HG02938 (cell line): ENCODE measurements at regions not wholly inside any gene's neighbourhood (a gene's known extent, or its start where the extent isn't known, plus 50 kb on each side); places are given as distances from the start of the nearest gene placed in this dataset.
"Not testable (repeated sequence)": the region's sequence is repeated elsewhere in the genome, so short reads cannot be mapped to it uniquely, and the experiment has no call there.

ENCODE experiments used
- ATAC-seq: cut with Tn5 transposase; IDR thresholded peaks from one replicate; pipeline ENCODE4 v1.9.1; 2021; ENCODE audit warnings: mild to moderate bottlenecking, moderate library complexity; ENCODE audit not compliant: unreplicated experiment

DNA sequence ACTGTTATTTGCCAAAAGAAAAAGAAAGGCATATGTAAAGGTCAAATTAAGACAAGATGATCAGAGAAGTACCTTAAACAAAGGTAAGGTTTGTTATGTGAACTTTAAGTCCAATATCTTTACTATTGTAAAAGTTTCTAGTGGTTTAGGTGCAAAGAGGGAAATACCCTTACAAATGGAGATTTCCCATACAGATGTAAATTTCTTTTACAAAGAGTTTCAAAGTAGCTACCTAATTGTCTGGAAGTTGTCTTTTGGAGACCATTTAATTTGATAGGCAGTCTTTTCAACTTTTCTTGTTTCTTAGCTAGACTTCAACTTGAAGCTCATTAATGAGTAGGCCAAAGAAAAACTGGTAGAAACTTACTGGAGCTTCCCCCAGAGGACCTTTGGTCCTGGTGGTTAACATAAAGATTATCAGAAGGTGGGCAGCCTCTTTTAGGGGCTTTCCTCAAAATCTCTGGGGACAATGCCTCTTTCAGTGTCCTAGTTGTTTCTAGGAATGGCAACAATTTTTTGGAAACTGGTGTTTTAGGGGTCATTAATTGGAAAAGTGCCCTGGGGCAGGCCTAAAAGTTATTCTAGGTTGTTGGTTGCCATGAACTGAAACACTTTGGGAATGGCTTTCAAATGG, 297.3 kb downstream of the GUCY2F start:
- no peak for ATAC-seq

DNA sequence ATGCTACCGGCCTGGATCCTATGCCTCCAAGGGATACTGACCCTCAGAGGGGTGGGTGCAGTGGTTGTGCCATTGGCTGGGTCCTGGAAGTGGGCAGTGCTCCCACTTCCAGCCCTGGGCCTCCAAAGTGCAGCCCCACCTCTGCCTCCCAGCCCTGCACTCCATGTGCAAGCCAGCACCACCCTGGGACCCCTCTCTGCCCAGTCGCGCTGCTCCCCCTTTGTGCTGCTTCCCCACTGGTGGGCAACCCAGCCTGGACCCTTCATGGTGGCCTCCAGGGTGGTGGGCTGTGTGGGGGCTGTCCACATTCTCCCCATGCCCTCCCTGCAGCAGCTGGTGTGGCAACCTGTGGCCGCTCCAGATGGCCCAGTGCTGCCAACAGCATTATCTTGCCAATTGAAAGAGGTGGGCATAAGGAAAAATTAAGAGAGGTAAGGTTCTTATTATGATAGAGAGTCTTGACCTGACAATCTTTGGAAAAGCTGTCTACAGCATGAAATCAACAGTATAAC, 309.7 kb downstream of the GUCY2F start:
- ATAC-seq: no peak

DNA sequence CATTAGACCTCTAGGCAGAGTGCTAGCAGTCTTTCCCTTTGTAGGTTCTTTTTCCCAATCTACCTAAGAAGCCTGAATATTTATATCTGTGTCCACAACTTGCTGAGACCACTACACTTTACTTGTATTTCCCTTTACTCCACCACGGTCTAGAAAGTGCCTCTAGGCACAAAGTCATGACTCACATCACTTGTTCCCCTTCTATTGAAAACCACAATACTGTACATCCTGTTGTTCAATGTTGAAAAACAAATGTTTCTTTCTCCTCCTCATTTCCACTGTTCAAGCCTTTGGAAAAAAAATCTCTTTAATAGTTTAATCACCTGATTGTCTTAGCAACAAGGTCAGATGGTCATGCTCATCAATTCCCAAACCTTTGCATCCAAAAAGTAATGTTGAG, 326.7 kb downstream of the GUCY2F start:
- no peak for ATAC-seq

DNA sequence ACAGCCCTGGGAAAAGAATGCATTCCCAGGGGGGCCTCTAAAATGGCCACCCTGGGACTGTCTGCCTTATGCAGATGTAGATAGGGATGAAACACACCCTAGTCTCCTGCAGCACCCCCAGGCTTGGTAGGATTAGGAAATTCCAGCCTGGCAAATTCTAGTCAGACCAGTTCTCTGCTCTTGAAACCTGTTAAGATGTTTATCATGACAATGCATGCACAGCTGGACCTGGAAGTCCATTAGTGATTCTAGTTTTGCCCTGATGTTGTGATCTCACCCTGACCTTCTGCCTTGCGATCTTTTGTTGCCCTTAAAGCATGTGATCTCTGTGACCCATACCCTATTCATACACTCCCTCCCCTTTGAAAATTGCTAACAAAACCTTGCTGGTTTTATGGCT, 337.7 kb downstream of the GUCY2F start:
- not testable (repeated sequence) for ATAC-seq

DNA sequence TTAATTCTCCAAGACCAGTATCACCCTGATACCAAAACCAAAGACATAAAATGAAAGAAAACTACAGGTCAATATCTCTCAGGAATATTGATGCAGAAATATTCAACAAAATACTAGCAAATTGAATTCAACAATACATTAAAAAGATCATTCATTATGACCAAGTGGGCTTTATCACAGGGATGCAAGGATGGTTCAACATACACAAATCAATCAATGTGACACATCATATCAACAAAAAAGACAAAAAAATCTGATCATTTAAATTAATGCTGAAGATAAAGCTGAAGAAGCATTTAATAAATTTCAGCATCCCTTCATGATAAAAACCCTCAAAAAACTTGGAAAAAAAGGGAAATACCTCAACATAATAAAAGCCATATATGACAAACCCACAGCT, 341.4 kb downstream of the GUCY2F start:
- no peak for ATAC-seq

DNA sequence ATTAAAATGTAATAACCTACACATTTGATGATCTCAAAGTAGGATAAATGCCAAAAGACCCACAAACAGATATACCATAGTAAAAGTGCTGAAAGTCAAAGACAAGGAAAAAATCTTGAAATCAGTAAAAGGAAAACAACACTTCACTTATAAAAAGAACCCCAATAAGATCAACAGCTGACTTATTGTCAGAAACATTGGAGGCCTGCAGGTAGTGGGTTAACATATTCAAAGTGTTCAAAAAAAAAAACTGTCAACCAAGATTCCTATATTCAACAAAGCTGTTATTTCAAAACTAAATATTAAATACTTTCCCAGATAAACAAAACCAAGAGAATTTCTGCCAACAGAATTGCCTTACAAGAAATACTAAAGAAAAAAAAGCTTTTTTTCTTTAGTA, 347.1 kb downstream of the GUCY2F start:
- no peak for ATAC-seq

DNA sequence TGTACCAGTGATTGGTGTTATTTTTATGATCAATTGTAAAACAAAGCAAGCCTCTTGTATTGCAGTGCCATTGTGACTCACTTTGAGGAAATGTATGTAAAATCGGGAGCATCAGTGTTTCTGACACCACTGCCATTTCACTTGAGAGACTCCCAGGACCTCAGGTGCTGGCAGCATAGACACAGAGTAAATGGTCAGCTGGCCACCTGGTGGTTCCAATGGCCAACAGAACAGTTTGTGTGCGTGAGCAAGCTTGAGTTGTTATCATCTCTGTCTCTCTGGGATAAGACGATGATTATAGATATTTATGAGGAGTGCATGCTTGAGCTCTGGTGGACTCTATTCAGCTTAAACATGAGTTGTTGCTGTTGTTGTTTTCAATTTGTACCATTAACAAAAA, 356.6 kb downstream of the GUCY2F start:
- no peak for ATAC-seq

DNA sequence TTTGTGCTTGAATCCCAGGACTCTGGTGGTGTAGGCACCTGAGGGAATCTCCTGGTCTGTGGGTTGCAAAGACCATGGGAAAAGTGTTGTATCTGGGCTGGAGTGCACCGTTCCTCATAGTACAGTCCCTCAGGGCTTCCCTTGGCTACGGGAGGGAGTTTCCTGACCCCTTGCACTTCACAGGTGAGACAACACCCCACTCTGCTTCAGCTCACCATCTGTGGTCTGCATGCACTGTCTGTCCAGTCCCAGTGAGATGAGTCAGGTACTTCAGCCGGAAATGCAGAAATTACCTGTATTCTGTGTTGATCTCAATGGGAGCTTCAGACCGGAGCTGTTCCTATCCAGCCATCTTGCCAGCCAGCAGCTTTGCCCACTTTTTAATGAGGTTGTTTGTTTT, 353.0 kb upstream of the IRS4 start:
- no peak for ATAC-seq

DNA sequence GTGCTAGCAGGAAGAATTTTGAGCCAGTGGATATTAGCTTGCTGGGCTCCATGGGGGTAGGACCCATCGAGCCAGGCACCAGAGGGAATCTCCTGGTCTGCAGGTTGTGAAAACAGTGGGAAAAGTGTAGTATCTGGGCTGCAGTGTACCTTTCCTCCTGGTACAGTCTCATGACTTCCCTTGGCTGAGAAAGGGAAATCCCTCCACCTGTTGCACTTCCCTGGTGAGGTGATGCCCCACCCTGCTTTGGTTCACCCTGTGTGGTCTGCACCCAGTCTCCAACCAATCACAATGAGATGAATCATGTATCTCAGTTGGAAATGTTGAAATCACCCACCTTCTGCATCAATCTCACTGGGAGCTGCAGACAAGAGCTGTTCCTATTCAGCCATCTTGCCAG, 341.4 kb upstream of the IRS4 start:
- no peak for ATAC-seq

DNA sequence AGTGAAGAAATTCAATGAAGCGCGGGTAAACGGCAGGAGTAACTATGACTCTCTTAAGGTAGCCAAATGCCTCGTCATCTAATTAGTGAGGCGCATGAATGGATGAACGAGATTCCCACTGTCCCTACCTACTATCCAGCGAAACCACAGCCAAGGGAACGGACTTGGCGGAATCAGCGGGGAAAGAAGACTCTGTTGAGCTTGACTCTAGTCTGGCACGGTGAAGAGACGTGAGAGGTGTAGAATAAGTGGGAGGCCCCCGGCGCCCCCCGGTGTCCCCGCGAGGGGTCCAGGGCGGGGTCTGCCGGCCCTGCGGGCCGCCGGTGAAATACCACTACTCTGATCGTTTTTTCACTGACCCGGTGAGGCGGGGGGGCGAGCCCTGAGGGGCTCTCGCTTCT, 317.8 kb upstream of the IRS4 start:
- not testable (repeated sequence) for ATAC-seq

DNA sequence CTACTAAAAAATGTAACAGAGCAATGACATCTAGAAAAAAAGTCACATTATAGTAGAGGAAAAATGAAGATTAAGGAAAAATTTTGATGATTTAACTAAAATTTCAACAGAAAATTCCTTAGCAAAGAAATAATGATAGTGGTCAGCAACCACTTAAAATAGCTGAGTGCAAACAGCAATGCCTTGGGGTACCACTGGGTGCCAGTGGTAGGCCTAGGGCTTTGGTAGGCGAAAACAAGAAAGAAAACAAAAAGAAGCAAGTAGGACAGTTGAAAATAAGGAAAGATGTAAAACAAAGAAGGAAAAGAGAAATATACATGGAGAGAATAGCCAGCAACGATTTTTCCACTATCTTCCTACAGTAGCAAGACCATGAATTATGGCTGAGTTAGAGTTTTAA, 313.5 kb upstream of the IRS4 start:
- ATAC-seq: no peak

DNA sequence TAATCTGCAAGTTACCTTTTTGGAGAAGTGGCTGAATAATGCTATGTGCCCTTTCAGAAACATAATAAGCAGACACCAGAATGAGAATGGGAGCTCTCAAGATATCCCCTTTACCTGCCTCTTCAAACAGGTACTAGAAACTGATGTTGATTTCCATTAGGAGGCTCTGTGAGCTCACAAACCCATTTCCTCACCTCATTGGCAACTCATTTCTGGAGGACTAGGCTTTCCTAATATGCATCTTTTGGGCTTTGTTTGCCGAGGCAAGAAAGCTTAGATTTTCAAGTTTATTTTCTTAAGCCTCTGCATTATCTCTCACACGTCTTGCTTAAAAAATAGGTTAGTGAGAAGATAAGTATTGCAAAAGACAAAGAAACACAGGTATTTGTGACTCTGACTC, 313.1 kb upstream of the IRS4 start:
- ATAC-seq: no peak

DNA sequence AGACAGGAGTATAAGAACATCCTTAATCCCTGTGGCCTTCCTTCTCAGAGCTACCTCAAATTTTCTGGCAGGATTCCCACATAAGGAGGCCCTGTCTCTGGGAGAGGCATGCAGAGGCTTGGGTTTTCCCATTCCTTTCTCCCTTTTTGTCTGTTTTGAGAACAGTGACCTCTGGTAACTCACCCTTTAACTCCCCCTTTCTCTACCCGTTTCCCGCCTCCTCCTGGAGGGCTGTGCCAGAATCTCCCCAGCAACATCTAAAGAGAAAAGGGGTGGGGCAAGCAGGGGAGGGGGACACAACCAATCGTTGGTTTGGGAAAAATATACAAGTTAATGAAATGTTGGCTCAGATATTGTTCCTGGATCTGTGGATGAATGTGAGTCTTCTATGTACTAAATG, 303.7 kb upstream of the IRS4 start:
- no peak for ATAC-seq

DNA sequence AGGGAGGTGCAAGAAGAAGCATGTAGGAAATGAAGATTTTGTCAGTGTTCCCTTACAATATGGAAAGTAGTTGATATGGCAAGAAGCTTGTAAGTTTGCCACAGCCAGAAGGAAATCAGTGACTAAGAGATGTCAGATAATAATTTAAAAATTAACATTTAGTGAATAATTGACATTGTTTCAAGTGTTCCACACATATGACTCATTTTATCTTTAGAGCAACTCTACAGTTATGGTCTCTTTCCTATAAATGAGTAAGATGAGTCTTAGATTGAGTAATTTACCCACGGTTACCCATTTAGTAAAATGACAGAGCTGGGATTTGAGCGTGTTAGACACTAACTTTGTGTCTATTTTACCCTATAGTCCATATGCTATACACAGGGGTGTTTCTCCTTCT, 300.3 kb upstream of the IRS4 start:
- peak; percentile 99 for ATAC-seq

DNA sequence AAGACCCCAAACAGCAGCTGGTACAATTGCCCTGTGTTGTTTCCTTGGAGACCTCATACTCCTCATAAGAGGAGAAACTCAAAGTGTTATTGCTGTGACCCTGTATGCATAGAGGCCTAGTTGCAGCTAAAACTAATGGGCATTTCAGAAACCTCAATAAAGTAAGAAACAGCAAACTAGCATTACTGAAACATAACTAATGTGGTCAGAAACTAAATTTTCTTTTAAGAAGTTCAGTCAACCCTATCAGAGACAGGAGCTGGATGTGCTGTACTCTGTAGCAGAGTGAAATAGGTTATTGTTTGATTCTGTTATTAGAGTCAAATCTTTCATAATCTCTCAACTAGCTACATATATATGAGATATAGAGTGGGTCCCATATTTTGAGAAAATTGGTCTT, 257.5 kb upstream of the IRS4 start:
- peak; percentile 87 for ATAC-seq

DNA sequence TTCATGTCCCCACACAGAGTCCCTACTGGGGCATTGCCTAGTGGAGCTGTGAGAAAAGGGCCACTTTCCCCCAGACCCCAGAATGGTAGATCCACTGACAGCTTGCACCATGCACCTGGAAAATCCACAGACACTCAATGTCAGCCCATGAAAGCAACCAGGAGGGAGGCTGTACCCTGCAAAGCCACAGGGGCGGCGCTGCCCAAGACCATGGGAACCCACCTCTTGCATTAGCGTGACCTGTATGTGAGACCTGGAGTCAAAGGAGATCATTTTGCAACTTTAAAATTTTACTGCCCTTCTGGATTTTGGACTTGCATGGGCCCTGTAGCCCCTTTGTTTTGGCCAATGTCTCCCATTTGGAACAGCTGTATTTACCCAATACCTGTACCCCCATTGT, 236.5 kb upstream of the IRS4 start:
- not testable (repeated sequence) for ATAC-seq

DNA sequence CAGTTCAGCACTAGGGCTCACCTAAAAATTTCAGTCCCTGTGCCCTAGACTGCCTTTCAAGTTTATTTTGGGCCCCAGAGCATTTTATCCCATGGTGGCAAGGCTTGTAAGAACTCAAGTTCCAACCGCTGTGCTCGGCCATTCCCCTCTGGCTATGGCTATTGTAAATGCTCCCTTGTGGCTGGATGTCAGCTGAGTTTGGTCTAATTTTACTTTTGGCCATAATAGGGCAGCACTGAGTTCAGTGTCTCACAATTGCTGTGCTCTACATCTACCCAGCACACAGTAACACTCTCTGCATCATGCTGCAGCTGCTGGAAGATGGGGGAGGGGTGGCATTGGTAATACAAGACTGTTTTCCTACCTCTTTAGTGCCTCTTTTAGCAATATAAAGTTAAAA, 210.8 kb upstream of the IRS4 start:
- no peak for ATAC-seq

DNA sequence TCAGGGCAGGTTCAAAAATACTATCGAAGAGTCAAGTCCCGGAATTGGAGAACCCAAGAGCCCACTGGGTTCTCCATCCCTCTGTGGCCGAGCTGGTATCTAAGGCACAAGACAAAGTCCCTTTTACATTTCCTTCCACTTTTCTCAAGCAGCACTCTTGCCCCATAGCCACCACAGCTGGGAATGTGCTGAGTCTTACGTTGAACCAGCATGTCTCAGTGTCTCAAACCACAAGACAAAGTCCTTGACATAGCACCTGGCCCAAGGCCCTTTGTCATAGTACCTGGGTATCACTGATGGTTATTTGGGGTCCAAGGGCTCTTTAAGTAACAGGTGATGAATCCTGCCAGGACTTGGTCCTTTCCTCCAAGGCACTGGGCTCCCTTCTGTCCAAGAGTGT, 210.2 kb upstream of the IRS4 start:
- no peak for ATAC-seq

DNA sequence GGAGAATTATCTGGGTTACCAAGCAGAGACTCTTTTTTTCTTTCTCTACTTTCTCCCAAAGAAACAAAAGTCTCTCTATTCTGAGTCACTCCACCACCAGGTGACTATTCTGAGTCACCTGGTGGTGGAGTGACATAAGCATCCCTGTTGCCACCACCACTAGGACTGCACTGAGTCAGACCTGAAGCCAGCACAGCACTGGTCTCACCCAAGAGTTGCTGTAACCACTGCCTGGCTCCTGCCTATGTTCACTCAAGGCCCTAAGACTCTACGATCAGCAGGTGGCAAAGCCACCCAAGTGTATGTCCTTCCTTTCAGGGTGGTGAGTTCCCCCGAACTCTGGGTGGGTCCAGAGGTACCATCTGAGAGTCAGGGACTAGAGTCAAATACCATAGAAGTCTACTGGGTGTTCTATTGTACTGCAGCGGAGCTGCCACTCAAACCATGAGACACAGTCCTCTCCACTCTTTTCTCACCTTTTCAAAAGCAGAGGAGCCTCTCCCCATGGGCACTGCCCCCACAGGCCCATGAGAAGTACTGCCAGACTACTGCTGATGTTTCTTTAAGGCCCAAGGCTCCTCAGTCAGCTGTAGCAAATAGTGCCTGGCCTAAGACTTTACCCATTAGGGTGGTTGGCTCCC, 209.6 kb upstream of the IRS4 start:
- ATAC-seq: peak; percentile 61

DNA sequence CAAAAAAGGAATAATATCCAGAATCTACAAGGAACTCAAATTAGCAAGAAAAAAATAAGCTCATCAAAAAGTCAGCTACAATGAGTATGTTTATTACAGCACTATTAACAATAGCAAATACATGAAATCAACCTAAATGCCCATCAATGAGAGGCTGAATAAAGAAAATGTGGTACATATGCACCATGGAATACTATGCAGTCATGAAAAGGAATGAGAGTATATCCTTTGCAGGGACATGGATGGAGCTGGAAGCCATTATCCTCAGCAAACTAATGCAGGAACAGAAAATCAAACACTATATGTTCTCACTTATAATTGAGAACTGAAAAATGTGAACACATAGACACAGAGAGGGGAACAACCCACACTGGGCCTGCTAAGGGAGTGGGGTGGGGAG, 178.4 kb upstream of the IRS4 start:
- no peak for ATAC-seq

DNA sequence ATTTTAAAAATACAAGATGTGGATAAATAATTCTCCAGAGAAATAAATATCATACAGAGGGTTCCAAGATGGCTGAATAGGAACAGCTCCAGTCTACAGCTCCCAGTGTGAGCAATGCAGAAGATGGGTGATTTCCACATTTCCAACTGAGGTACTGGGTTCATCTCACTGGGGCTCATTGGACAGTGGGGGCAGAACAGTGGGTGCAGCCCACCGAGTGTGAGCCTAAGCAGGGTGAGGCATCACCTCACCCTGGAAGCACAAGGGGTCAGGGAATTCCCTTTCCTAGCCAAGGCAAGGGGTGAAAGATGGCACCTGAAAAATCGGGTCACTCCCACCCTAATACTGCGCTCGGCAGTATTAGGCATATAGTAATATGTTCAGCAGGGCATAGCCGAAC, 167.5 kb upstream of the IRS4 start:
- ATAC-seq: not testable (repeated sequence)

DNA sequence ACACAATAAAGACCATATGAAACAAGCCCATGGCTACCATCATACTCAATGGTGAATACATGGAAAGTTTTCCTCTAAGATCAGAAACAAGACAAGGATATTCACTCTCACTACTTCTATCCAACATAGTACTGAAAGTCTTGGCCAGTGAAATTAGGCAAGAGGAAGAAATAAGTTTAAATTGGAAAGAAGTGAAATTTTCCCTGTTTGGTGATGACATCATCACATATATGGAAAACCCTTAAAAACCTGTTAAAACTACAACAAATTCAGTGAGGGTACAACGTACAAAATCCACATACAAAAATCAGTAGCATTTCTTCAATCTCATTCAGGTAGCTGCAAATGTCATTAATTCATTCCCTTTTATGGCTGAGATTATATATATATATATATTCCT, 164.0 kb upstream of the IRS4 start:
- ATAC-seq: no peak

DNA sequence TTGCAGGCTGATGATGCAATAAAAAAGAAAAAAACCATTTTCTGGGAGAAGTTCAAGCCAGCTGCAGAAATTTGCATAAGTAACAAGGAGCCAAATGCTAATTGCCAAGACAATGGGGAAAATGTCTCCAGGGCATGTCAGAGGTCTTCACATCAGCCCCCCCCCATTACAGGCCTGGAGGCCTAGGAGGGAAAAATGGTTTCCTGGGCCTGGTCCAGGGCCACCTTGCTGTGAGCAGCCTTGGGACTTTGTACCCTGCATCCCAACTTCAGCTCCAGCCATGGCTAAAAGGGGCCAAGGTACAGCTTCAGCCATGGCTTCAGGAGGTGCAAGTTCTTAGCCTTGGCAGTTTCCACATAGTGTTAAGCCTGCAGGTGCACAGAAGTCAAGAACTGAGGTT, 160.0 kb upstream of the IRS4 start:
- not testable (repeated sequence) for ATAC-seq
